Calu3 (cell line): ENCODE measurements at regions not wholly inside any gene's neighbourhood (a gene's known extent, or its start where the extent isn't known, plus 50 kb on each side); places are given as distances from the start of the nearest gene placed in this dataset.

Source experiments
- BruUV-seq: library from RNA; stranded (reverse); fragments of 400-500 nt; replicated peaks from 2 replicates; lab custom pipeline; 2021; lab: Mats Ljungman, UMichigan
- CTCF ChIA-PET: fragments of 300-600 bp; sonication (Branson Sonifier 250); formaldehyde crosslinking; loops from one replicate; lab custom pipeline; 2022; ENCODE audit warnings: antibody characterized with exemption; lab: Charles Lee
- DNase-seq: peaks from one replicate; pipeline ENCODE4 v3.0.0; 2022
- H3K27ac Mint-ChIP-seq: one replicate; pipeline ENCODE4 v1.8.0; 2022; ENCODE audit warnings: mixed read lengths; ENCODE audit not compliant: unreplicated experiment
- H3K27me3 Mint-ChIP-seq: one replicate; pipeline ENCODE4 v1.8.0; 2022; ENCODE audit warnings: mixed read lengths; ENCODE audit not compliant: unreplicated experiment
- H3K36me3 Mint-ChIP-seq: one replicate; pipeline ENCODE4 v1.8.0; 2022; ENCODE audit warnings: mild to moderate bottlenecking, moderate library complexity, mixed read lengths; ENCODE audit not compliant: insufficient read depth, unreplicated experiment
- H3K4me1 Mint-ChIP-seq: one replicate; pipeline ENCODE4 v1.8.0; 2022; ENCODE audit warnings: mild to moderate bottlenecking, low read depth, mixed read lengths; ENCODE audit not compliant: unreplicated experiment
- H3K4me3 Mint-ChIP-seq: one replicate; pipeline ENCODE4 v1.8.0; 2022; ENCODE audit warnings: mild to moderate bottlenecking, low read depth, moderate library complexity, mixed read lengths; ENCODE audit not compliant: unreplicated experiment
- H3K9me3 Mint-ChIP-seq: one replicate; pipeline ENCODE4 v1.8.0; 2022; ENCODE audit warnings: low read depth, mixed read lengths; ENCODE audit not compliant: unreplicated experiment
- CTCF ChIP-seq: fragments of 200-600 bp; IDR thresholded peaks from one replicate; pipeline ENCODE4 v1.8.0; 2022; ENCODE audit warnings: antibody characterized with exemption; ENCODE audit not compliant: unreplicated experiment
- intact Hi-C: fragments of 100-400 bp; cut with micrococcal nuclease; formaldehyde crosslinking; loops from one replicate; pipeline ENCODE4 v1.10.0; 2022; ENCODE audit not compliant: unreplicated experiment

- TF ChIP-seq CTCF, result no peak
- DNase-seq, result no peak
- H3K27me3 Mint-ChIP-seq, result no peaks in the 10 kb centered on the region
- no peak overlapping the region for H3K27ac Mint-ChIP-seq
- BruUV-seq, result no TSS peak
- H3K4me3 Mint-ChIP-seq, result no peak overlapping the region
- H3K4me1 Mint-ChIP-seq, result no peaks in the 10 kb centered on the region
- peaks cover 3% of the 10 kb centered on the region for H3K9me3 Mint-ChIP-seq
- intact Hi-C loops, result no loop called here
- H3K36me3 Mint-ChIP-seq, result no peaks in the 10 kb centered on the region
- CTCF ChIA-PET, result no interaction called here
These were observed 494.8 kb upstream of the SLC39A10 start for GRCh38 chr2:195162194-195162593.

- no TSS peak for BruUV-seq
- DNase-seq, result no peak
- no peak for TF ChIP-seq CTCF
- peaks cover 3% of the 10 kb centered on the region for H3K9me3 Mint-ChIP-seq
- CTCF ChIA-PET, result no interaction called here
- H3K27me3 Mint-ChIP-seq, result no peaks in the 10 kb centered on the region
- no peak overlapping the region for H3K4me3 Mint-ChIP-seq
- H3K36me3 Mint-ChIP-seq, result no peaks in the 10 kb centered on the region
- intact Hi-C loops, result no loop called here
- H3K4me1 Mint-ChIP-seq, result no peaks in the 10 kb centered on the region
- H3K27ac Mint-ChIP-seq, result no peak overlapping the region
These were observed 496.1 kb upstream of the SLC39A10 start for GRCh38 chr2:195160963-195161362.

GRCh38 chr2:195151711-195152110, 505.3 kb upstream of the SLC39A10 start:
- intact Hi-C loops, result no loop called here
- no peak for TF ChIP-seq CTCF
- Mint-ChIP-seq H3K4me3 (no peak overlapping the region), H3K27ac (no peak overlapping the region), H3K9me3 (no peaks in the 10 kb centered on the region), H3K36me3 (no peaks in the 10 kb centered on the region), H3K27me3 (no peaks in the 10 kb centered on the region), H3K4me1 (no peaks in the 10 kb centered on the region)
- no peak for DNase-seq
- BruUV-seq, result no TSS peak
- CTCF ChIA-PET, result no interaction called here

- Mint-ChIP-seq H3K27ac (no peak overlapping the region), H3K36me3 (no peaks in the 10 kb centered on the region), H3K27me3 (no peaks in the 10 kb centered on the region), H3K9me3 (no peaks in the 10 kb centered on the region), H3K4me3 (no peak overlapping the region), H3K4me1 (no peaks in the 10 kb centered on the region)
- intact Hi-C loops, result no loop called here
- no peak for DNase-seq
- no TSS peak for BruUV-seq
- CTCF ChIA-PET, result no interaction called here
- no peak for TF ChIP-seq CTCF
These were observed 506.2 kb upstream of the SLC39A10 start for GRCh38 chr2:195150819-195151218.
